NAMALWA (cell line): ENCODE measurements at regions not wholly inside any gene's neighbourhood (a gene's known extent, or its start where the extent isn't known, plus 50 kb on each side); places are given as distances from the start of the nearest gene placed in this dataset.
"Not testable (repeated sequence)": the region's sequence is repeated elsewhere in the genome, so short reads cannot be mapped to it uniquely, and the experiment has no call there.

ENCODE experiments used
- DNase-seq: peaks from one replicate; pipeline ENCODE4 v3.0.0-alpha.2; 2015; ENCODE audit warnings: low spot score

DNA sequence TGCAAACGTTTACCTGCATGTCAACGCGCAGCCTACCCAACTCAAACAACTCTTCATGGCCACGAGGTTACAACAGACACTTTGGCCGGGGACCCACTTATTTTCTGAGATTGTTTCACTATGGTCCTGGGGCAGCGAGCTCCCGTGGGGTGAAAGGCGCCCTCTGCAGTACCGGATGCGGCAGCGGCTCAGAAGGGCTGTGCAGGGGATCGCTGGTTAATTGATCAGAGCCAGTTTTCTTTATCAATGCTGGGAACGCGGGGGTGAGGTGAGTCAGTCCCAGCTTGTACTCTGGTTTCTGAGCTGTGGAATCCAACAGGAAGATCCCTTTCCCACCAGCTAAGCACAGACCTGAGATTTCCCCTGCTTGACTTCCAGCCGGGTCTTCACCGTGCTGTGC, 366.5 kb upstream of the KLF6 start:
- no peak for DNase-seq

DNA sequence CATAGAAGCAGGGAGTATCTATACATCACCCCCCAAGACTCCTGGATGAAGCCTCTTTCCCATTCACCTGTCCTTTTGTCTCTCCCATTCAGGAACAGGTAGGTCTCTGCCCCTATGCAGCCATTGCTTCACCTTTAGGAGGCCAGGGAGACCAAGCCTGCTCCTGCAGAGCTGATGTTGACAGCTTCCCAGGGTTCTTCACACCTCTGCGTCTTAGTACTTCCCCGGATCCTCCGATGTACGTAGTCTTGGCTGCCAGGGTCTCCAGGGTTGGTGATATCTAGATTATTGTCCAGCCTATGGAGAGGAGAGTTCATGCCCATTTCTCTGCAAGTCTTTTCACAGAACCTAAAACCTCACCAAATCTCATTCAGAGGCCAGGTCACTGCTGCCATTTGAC, 365.7 kb upstream of the KLF6 start:
- DNase-seq: no peak

DNA sequence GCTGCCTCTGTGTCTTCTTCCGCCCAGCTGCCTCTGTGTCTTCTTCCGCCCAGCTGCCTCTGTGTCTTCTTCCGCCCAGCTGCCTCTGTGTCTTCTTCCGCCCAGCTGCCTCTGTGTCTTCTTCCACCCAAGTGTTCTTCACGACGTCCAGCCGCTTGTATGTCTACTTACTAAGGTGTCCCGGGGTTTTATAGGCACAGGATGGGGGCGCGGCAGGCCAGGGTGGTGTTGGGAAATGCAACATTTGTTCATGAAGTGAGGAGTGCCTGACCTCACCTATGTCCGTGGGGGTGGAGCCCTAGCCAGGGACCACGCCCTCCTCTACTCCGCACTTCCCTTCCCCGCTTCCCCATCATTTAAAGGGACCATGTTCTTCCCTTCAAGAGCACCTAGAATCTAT, 364.5 kb upstream of the KLF6 start:
- not testable (repeated sequence) for DNase-seq

DNA sequence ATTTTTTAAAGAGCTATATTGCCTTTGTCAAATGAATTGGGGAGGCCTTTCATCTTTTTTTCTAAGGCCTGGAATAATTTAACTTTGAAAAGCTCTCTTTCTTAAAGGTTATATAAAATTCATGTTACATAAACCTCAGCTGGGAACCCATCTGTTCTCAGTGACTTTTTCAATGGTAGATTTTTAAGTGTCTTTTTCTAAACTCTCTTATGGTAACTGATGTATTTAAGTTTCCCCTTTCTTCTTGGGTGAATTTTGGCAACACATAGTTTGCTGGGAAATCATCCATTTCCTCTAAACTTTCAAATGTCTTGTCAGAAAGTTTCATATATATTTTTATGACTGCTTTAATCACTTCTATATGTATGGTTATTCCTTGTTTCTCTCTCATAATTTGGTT, 362.2 kb upstream of the KLF6 start:
- DNase-seq: no peak

DNA sequence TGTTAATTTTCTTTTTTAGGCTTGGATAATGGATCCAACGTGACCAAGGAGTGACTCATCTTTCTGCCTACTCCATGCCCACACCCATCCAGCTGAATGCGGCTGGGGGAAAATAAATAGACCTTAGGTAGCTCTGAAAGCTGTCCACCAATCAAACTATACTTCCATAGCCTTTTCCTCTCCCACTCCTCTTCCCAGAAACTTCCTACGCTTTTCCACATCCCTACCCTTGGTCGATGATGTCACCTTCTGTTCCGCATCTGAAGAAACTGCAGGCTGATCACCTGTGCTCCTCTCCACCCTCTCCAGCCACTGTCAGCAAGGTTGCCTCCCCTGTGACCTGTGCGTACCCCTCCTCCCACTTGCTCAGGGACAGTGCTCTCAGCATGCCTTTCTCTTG, 359.8 kb upstream of the KLF6 start:
- DNase-seq: no peak

DNA sequence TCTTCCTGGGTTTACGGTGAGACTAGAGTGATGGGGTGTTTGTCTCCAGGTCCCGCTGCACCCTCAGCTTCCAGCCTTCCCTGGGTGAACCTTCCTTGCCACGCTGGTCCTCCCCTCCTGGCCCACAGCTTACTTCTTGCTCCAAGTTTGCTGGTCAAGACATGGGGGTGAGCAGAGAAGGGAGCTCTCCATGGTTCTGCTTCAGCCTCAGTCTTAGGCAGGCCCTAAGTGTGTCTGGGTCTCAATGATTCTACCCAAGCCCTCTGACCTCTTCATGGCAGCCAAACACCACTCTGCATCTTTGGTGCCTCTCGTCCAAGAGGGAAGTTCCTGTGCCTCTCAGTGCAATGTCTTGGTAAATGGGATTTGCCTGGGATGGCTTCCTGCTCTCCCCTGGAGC, 356.5 kb upstream of the KLF6 start:
- DNase-seq: no peak

DNA sequence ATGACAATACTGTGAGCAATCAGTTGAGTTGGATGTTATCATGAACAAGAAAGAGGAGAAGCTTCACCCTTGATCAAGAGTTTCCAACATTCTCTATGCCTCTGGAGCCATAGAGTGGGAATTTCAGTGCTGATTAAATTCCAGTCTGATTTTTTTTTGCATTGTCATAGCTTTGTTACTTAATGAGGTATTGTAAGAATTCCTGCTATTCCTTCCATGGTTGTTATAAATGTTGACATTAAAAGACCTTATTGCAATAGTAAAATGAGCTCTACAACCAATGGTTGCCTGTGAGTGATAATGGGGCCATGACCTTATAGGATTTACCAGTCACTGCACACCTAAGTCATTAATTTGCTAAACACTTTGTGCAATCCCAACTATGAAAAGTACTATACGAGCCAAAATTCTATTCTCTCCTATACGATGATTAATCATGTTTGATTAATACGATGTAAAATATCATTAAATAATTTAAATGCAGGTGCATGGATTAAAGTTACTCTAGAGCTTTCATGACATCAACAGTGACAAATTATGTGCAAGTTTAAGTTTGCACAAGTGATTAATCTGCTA, 353.2 kb upstream of the KLF6 start:
- no peak for DNase-seq

DNA sequence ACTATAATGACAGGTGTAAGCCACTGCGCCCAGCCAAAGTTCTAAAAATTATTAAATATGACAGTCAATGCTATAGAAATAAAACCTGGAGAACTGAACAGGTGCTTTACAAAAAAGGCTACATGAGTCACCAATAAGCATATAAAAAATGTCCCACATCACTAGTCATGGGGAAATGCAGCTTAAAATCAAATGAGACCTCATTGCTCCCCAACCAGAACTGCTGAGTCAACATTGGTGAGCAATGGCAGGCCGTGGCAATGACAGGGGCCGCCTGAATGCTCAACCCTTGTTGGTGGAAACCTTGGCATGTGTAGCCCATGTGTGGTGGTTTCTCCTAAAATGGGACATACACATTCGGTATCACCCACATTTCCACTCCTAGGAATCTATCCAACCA, 352.3 kb upstream of the KLF6 start:
- DNase-seq: no peak

DNA sequence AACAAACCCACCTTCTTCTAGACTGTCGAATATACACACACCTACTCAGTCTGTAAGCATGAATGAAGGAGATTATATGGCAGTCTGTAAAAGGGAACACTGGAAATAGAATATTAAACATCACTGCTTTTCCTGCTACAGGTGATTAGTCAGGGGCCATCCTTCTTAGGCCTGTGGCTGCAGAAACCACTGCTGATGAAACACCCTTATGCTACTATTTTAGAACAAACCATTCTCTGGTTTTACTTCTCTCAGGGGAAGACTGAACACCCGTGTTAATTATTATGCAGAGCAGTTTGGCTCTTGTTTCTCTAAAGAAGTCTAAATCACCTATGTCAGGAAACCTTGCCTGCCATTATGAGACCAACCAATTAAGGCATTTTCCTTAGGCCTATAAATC, 351.1 kb upstream of the KLF6 start:
- DNase-seq: no peak

DNA sequence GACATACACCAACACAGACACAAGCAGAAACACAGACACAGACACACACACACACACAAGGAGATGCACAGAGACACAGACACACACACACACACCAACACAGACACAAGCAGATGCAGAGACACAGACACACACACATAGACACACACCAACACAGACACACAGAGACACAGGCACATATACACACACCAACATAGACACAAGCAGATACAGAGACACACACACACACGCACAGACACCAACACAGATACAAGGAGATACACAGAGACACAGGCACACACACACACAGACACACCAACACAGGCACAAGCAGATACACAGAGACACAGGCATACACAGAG, 347.2 kb upstream of the KLF6 start:
- DNase-seq: no peak

DNA sequence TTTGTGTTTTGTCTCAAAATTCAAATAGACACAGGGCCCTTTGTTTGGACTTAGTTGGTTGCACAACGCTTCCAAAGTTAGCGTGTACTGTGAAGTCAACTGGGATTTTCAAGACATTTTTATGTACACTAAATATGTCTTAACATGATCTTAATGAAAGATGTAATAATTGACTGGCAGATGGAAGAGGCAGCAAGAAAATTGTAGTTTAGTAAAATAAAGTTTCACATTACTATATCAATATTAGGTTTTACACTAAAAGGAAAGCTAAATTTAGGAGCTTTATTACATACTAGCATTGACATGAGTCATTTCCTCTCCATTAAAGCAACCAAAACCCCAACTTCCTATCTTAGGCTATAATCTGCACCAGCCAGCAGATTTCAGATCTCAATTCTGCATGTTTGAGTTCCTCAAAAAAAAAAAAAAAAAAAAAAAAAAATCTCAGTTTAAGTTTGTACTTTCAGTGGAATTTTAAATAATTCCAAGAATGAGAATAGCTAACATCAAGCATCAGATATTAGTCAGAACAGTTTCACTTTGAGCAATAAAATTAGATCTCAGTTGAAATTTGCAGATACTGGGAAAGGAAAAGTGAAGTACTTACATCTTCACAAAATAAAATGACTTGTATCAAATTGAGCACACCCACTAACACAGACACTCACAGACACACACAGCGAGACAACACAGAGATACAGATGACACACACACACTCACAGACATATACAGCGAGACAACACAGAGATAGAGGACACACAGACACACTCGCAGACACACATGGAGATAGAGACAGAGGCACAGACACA, 346.6 kb upstream of the KLF6 start:
- DNase-seq: peak; percentile 21

DNA sequence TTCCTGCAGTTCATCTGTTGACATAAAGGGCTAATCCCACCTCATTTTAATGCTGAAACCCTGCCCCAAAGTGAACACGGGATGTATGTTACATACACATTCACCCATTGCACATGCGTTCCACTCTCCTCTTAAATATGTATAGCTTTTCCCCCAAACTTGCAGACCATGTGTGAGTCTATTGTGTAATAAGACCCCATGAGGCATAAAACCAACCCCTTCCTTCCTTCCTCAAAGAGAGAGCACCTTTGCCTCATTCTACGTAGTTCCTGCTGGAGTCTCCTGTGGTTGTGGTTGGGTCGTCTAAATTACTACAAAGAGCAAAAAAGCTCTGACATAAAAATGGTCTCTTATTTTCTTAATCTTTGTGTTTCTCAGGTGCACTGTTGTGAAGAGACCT, 345.7 kb upstream of the KLF6 start:
- no peak for DNase-seq

DNA sequence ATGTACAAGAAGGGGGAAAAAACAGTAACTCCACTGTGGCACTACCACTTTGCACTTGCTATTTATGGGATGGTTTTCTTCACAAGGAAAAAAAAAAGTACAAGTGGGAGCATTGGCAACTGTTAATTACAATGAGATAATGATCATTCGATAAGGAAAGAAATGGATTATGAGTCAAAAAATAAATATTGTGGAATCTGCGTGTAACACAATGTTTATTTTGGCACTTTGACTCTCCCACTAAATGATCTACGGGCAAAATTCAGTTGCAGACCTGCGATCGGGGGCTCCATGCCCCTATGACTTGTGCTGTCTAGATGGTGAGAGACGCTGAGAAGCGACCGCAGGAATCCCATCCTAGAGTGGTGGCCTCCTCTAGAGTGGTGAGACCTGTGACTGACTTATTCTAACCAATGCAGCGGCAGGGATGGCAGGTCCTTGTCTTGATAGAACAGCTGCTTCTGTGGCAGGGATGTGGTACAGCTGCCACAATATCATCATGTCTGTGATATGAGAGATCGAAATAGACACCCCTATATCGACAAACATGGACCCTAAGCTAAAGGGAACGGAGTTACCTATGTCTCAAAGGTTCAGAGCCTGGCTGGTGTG, 345.0 kb upstream of the KLF6 start:
- DNase-seq: no peak

DNA sequence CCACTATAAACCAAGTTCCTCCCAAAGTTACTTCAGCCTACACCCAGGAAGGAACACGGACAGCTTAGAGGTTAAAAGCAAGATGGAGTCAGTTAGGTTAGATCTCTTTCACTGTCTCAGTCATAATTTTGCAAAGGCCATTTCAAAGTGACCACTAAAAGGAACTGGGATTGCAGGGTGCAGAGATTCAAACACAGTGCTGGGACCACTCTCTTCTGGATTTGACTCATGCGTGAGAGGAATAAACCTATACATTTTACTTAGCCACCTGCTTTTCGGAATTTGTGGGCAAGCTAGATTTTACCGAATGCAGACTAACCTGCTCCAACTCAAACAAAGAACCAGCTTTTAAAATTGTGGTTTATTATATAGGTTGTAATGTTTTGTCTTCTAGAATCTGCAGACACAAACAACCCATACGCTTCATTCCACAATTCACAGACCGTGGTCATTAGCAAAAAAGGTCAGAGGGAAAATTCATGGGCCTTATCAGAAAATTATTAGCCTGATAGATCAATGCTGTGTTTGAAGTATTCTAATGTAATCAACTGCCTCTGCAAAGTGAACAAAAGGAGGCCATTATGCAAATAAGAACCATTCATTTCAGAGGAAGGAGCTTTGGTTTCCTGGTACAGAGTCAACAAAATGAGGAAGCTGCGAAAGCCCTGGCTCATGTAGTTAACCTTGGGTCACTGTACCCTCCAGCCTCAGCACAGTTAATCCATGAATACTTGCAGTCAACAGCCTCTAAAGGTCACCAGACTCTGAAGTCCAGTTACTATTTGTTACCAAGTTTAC, 342.7 kb upstream of the KLF6 start:
- no peak for DNase-seq

DNA sequence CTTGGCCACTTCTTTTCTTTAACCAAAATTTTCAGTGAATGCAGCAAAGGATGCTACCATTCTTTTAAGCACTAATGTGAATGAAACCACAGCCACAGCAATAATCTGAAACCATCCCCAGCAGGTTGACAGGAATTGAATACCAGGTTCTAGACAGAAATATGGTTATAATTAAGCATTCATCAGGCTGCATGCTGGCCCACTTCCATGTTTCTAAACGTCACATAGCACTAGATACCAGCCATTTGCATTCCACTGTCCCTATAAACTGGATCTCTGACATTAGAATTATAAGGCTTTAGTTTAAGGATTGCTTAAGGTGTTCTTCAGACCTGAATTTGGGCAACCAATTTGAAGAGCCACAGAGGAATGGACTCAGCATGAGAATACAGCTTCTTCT, 340.8 kb upstream of the KLF6 start:
- DNase-seq: no peak

DNA sequence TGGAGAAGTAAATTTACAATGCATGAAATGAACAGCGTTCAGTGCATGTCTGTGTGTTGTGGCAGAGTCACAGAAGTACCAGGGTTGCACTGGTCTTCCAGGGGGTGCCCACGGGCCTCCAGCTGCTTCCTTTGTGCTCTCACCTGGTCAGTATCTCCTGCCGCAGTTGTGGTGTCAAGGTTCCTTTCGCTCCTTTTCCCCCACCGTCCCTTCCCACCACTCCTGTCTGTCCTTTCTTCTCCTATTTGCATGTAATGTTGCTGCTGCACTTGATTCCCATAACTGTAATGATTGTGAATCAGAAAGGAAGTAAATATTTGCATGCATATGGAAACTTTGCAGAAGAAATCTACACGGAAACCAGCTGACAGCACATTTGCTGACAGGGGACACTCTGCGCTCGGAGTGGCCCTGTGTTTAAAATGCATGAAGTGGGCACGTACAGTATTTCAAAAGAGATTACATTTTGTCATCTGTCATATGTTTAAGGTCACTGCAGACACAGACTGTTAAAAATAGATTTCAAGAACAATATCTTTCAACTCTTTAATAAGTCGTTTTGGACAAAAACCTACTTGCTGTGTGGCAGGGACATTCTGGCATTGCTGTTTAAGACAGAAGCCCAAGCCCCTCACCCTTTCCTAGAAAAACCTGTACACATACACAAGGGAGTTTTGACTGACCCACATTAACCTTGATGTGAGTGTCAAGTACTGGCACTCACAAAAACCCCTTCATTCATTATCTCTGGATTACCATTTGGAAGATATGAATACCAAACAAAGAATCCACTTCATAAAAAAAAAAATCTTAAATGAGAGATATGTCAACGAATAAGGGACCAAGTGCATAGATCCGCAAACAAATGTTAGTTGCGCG, 336.7 kb upstream of the KLF6 start:
- peak; percentile 6 for DNase-seq

DNA sequence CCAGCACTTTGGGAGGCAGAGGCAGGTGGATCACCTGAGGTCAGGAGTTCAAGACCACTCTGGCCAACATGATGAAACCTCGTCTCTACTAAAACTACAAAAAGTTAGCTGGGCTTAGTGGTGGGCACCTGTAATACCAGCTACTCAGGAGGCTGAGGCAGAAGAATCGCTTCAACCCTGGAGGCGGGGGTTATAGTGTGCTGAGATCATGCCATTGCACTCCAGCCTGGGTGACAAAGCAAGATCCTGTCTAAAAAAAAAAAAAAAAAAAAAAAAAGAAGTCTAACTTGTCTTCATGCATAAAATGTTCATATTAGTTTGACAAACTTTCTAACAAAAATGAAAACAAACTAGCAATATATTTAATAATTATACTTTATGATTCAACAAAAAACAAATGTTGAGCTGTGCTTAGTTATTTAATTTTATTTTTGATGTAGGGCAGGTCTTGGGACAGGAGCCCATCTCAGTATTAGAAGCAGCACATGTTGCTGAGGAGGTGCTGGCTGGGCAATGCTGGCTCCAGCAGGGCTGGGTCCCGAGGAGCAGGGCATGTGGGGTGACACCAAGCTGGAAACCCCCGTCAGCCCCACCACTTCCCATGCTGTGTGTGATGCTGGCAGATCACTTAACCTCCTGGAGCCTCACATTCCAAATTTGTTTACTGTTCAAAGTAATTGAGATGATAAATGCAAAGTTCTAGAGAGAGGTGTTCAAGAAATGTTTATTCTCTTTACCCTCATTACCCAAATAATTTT, 335.3 kb upstream of the KLF6 start:
- DNase-seq: no peak

DNA sequence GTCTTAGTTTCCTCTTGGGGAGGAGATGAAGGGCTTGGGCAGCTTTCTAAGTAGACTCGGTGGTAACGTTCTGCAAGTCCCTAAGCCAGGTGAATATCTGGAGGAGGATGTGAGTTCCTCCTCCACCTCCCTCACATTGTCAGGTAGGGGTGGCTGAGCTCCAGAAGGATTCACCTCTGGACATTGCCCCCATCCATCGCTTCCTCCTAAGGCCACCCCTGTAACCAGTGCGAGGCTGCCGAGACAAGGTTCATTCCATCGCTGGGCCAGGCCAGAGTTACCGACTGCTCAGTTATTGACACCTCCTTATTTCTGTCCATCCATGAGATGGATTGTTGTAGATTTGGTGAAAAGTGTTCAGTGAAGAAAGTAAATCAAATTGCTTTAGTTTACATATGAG, 334.1 kb upstream of the KLF6 start:
- no peak for DNase-seq

DNA sequence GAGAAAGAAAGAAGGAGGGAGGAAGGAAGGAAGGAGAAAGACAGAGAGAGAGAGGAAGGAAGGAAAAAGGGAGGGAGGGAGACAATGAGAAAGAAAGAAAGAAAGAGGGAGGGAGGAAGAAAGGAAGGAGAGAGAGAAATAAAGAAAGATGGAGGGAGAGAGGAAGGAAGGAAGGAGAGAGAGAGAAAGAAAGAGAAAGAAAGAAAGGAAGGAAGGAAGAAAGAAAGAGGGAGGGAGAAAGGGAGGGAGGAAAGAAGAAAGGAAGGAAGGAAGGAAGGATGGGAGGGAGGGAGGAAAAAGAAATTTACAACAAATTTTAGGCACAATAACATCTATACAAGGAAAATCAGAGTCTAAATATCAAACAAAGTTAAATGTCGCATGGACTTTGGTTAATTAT, 332.6 kb upstream of the KLF6 start:
- no peak for DNase-seq

DNA sequence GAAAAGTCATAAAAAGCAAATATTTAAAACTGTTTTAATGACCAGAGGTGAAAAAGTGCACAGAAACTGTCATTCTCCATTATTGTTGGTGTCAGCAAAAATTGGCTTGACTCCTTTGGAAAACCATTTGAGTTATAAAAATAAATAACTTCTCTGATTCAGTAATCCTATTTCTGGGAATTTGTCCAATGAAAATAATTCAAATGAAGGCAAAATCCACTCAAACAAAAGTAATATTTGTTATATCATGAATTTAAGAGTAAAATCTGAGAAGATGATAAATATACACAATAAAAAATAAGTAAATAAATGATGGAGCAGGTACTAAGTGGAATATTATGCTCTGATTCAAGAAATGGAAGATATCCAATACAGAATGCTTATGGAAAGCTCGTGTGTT, 326.6 kb upstream of the KLF6 start:
- no peak for DNase-seq

DNA sequence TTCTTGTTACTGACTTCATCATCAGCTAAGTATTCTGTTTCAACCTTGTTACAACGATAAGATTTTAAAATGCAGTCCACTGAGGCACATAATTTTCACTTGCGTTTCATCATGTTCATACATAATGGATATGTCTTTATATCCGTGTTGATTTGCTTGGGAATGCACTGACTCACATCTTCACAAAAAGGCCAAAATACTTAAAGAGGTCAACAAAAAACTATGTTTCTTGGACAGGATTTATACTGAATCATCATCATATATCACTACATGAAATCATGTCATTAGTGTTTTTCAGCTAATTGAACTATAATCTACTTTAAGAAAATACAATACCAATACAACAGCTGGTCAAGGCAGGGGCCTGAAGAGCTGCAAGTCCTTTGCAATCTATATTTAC, 324.5 kb upstream of the KLF6 start:
- DNase-seq: no peak
